B cell (primary cell): ENCODE measurements at regions not wholly inside any gene's neighbourhood (a gene's known extent, or its start where the extent isn't known, plus 50 kb on each side); places are given as distances from the start of the nearest gene placed in this dataset.

Experiments used
- EZH2 ChIP-seq: IDR thresholded peaks from 2 replicates; pipeline ENCODE4 v1.6.1; 2012; ENCODE audit warnings: borderline replicate concordance, low read depth, mild to moderate bottlenecking, moderate library complexity, low read length; ENCODE audit not compliant: insufficient read depth, poor library complexity, severe bottlenecking
- TF ChIP-seq, protein P1 (sequence below): fragments of 200-600 bp; IDR thresholded peaks from one replicate; pipeline ENCODE4 v1.8.0; 2022; ENCODE audit warnings: antibody characterized with exemption, mild to moderate bottlenecking

GRCh38 chr10:28951484-28951883, 274.2 kb downstream of the BAMBI start:
- TF ChIP-seq, protein P1, sequence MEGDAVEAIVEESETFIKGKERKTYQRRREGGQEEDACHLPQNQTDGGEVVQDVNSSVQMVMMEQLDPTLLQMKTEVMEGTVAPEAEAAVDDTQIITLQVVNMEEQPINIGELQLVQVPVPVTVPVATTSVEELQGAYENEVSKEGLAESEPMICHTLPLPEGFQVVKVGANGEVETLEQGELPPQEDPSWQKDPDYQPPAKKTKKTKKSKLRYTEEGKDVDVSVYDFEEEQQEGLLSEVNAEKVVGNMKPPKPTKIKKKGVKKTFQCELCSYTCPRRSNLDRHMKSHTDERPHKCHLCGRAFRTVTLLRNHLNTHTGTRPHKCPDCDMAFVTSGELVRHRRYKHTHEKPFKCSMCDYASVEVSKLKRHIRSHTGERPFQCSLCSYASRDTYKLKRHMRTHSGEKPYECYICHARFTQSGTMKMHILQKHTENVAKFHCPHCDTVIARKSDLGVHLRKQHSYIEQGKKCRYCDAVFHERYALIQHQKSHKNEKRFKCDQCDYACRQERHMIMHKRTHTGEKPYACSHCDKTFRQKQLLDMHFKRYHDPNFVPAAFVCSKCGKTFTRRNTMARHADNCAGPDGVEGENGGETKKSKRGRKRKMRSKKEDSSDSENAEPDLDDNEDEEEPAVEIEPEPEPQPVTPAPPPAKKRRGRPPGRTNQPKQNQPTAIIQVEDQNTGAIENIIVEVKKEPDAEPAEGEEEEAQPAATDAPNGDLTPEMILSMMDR: no peak
- no peak for TF ChIP-seq EZH2
